GM12878 (cell line): ENCODE measurements at regions not wholly inside any gene's neighbourhood (a gene's known extent, or its start where the extent isn't known, plus 50 kb on each side); places are given as distances from the start of the nearest gene placed in this dataset.

Source experiments
- CBX5 ChIP-seq: sonication (generic); IDR thresholded peaks from 2 replicates; pipeline ENCODE4 v1.6.1; 2016; ENCODE audit warnings: low read depth, moderate library complexity, mild to moderate bottlenecking, inconsistent platforms
- ELK1 ChIP-seq: IDR thresholded peaks from 2 replicates; pipeline ENCODE4 v1.6.1; 2012; ENCODE audit warnings: low read depth, low read length, improper control_type of control experiment
- HSF1 ChIP-seq: fragments of 150-350 bp; IDR thresholded peaks from 2 replicates; pipeline ENCODE4 v1.6.1; 2014; ENCODE audit warnings: mild to moderate bottlenecking, low read depth, low read length
- IKZF1 ChIP-seq: fragments of 450-650 bp; conservative IDR thresholded peaks from 2 replicates; pipeline ENCODE4 v1.6.1; 2017; ENCODE audit warnings: antibody characterized with exemption, mild to moderate bottlenecking
- MXI1 ChIP-seq: fragments of 150-350 bp; IDR thresholded peaks from 2 replicates; pipeline ENCODE4 v1.6.1; 2011; ENCODE audit warnings: low read depth, mild to moderate bottlenecking, inconsistent platforms, low read length, improper control_type of control experiment
- NFIC ChIP-seq: IDR thresholded peaks from 2 replicates; pipeline ENCODE4 v1.6.1; 2012; ENCODE audit warnings: low read depth, mild to moderate bottlenecking, inconsistent platforms, low read length, moderate library complexity
- NFYB ChIP-seq: IDR thresholded peaks from 2 replicates; pipeline ENCODE4 v1.6.1; 2011; ENCODE audit warnings: low read depth, mild to moderate bottlenecking, low read length, improper control_type of control experiment, moderate library complexity; ENCODE audit not compliant: insufficient read depth
- NR2C2 ChIP-seq: IDR thresholded peaks from 2 replicates; pipeline ENCODE4 v1.6.1; 2011; ENCODE audit warnings: borderline replicate concordance, low read depth; ENCODE audit not compliant: control insufficient read depth, insufficient read length
- RELB ChIP-seq: fragments of 450-650 bp; IDR thresholded peaks from 2 replicates; pipeline ENCODE4 v1.6.1; 2017; ENCODE audit warnings: low read depth, mild to moderate bottlenecking, moderate library complexity
- SIN3A ChIP-seq: IDR thresholded peaks from 2 replicates; pipeline ENCODE4 v1.6.1; 2012; ENCODE audit warnings: low read depth, low read length, improper control_type of control experiment
- SMAD5 ChIP-seq: IDR thresholded peaks from 2 replicates; pipeline ENCODE4 v1.6.1; 2016; ENCODE audit warnings: antibody characterized with exemption, low read depth

- no peak for TF ChIP-seq ELK1
- TF ChIP-seq CBX5, result no peak
- no peak for TF ChIP-seq NR2C2
- no peak for TF ChIP-seq SIN3A
- no peak for TF ChIP-seq NFYB
- TF ChIP-seq MXI1, result no peak
- no peak for TF ChIP-seq RELB
- TF ChIP-seq IKZF1, result no peak
- no peak for TF ChIP-seq SMAD5
- TF ChIP-seq NFIC, result no peak
- no peak for TF ChIP-seq HSF1
These were observed 144.8 kb downstream of the BCOR start (continued) for GRCh38 chrX:39952989-39953388.
